GM10248 (cell line): ENCODE measurements at regions not wholly inside any gene's neighbourhood (a gene's known extent, or its start where the extent isn't known, plus 50 kb on each side); places are given as distances from the start of the nearest gene placed in this dataset.

Experiments used
- CTCF ChIA-PET: fragments of 300-600 bp; sonication (Branson Sonifier 250); formaldehyde crosslinking; extraction: SDS; loops from one replicate; lab custom pipeline; 2021; ENCODE audit warnings: antibody characterized with exemption; lab: Yijun Ruan, JAX
- POLR2A ChIA-PET: fragments of 350-650 bp; sonication (Branson Sonifier 250); formaldehyde crosslinking; extraction: SDS; loops from one replicate; lab custom pipeline; 2020; ENCODE audit warnings: antibody characterized with exemption; lab: Yijun Ruan, JAX
- DNase-seq: peaks from one replicate; pipeline ENCODE4 v3.0.0; 2012; ENCODE audit errors: extremely low spot score
- CTCF ChIP-seq: IDR thresholded peaks from 2 replicates; pipeline ENCODE4 v1.5.1; 2012; ENCODE audit warnings: mild to moderate bottlenecking, low read depth; ENCODE audit errors: extremely low read depth, missing control alignments, control extremely low read depth

- POLR2A ChIA-PET: no interaction called here
- no peak for TF ChIP-seq CTCF
- no peak for DNase-seq
- CTCF ChIA-PET: no interaction called here
Observed at GRCh38 chr3:24594161-24594560, 99.5 kb upstream of the THRB start.

- ChIA-PET POLR2A (no interaction called here), CTCF (interaction anchor here (2.0 to 3.0 kb wide), 2 partner anchors 8 to 9 kb away, joined by 6 to 13 read pairs; no protein-coding TSS in a partner anchor)
- no peak for TF ChIP-seq CTCF
- no peak for DNase-seq
Observed at GRCh38 chr3:24595796-24596195, 101.1 kb upstream of the THRB start.

GRCh38 chr3:24596626-24597025 lies 102.0 kb upstream of the THRB start:
- no peak for DNase-seq
- POLR2A ChIA-PET: no interaction called here
- TF ChIP-seq CTCF: no peak
- CTCF ChIA-PET: interaction anchor here (1.1 to 3.0 kb wide), 3 partner anchors 8 to 15 kb away, joined by 4 to 13 read pairs (median 6); no protein-coding TSS in a partner anchor

- no peak for TF ChIP-seq CTCF
- ChIA-PET POLR2A (no interaction called here), CTCF (interaction anchor here (1.6 kb wide), 1 partner anchor 23 kb away, joined by 4 read pairs; no protein-coding TSS in a partner anchor)
- DNase-seq: no peak
Observed at GRCh38 chr3:24598695-24599470, 104.2 kb upstream of the THRB start.

GRCh38 chr3:24601066-24601939 lies 106.7 kb upstream of the THRB start:
- ChIA-PET POLR2A (no interaction called here), CTCF (interaction anchor here (0.8 kb wide), 1 partner anchor 13 kb away, joined by 3 read pairs; no protein-coding TSS in a partner anchor)
- no peak for TF ChIP-seq CTCF

GRCh38 chr3:24604215-24604614 lies 109.6 kb upstream of the THRB start:
- no peak for TF ChIP-seq CTCF
- DNase-seq: no peak
- POLR2A ChIA-PET: no interaction called here
- CTCF ChIA-PET: interaction anchor here (0.6 to 1.9 kb wide), 4 partner anchors 9 to 45 kb away, joined by 3 to 6 read pairs (median 6); no protein-coding TSS in a partner anchor

More at GRCh38 chr3:24601066-24601939, 106.7 kb upstream of the THRB start:
- no peak for DNase-seq
